ENCODE measurements at regions not wholly inside any gene's neighbourhood (a gene's known extent, or its start where the extent isn't known, plus 50 kb on each side); places are given as distances from the start of the nearest gene placed in this dataset.

GRCh38 chr1:221891708-221892107 lies 149.8 kb upstream of the DUSP10 start:
- POLR2A ChIA-PET: no interaction called here
- H3K4me2 ChIP-seq (ENCODE audit: low read length): no peak overlapping the region

More at GRCh38 chr1:221891708-221892107, 149.8 kb upstream of the DUSP10 start:
- intact Hi-C loops (cut with micrococcal nuclease): no loop called here
- Histone ChIP-seq H2AFZ (ENCODE audit: low read depth, low read length, poor library complexity, severe bottlenecking) (no peak overlapping the region), H3K9me3 (ENCODE audit: control insufficient read depth in 1 of 2, insufficient read depth in 1 of 2, low read depth in 1 of 2, low read length in 2 of 2) (no peaks in the 10 kb centered on the region), H3K9ac (ENCODE audit: low read length) (no peak overlapping the region), H3K36me3 (ENCODE audit: control insufficient read depth in 1 of 2, insufficient read depth in 2 of 2, low read length in 2 of 2) (no peaks in the 10 kb centered on the region), H4K20me1 (ENCODE audit: insufficient read depth) (no peaks in the 10 kb centered on the region), H3K4me3 (replicated peaks in 1 of 2; ENCODE audit: low read depth in 1 of 2, low read length in 2 of 2) (no peak overlapping the region), H3K27me3 (ENCODE audit: insufficient read depth, low read length) (no peaks in the 10 kb centered on the region), H3K9me2 (ENCODE audit: insufficient read depth) (no peaks in the 10 kb centered on the region), H3K4me1 (ENCODE audit: control insufficient read depth in 1 of 2, insufficient read depth in 2 of 2, low read length in 2 of 2) (peaks cover 5 to 12% of the 10 kb centered on the region in 2 experiments; a peak in 3 of 4 replicates), H3K27ac (ENCODE audit: low read depth, low read length) (no peak overlapping the region), H3K79me2 (ENCODE audit: insufficient read depth, low read length) (no peaks in the 10 kb centered on the region)
- ChIA-PET RAD21 (ENCODE audit: low non-redundant PET in 1 of 2, low total read pairs in 2 of 2, uncharacterized antibody in 2 of 2, unreplicated experiment in 2 of 2) (no interaction called here), CTCF (interaction anchor here (0.6 to 1.3 kb wide), 2 partner anchors 309 to 414 kb away, joined by 3 read pairs; no protein-coding TSS in a partner anchor)
- TF ChIP-seq ELF1 (IDR thresholded peaks at IDR 0.05; ENCODE audit: borderline replicate concordance, low read depth): no peak
- TF ChIP-seq POLR2AphosphoS5 (IDR thresholded peaks at IDR 0.05; ENCODE audit: low read depth, low read length): no peak
- TF ChIP-seq EZH2 (IDR thresholded peaks at IDR 0.05): no peak
- TF ChIP-seq CBX3 (IDR thresholded peaks at IDR 0.05; ENCODE audit: low read depth): no peak
- TF ChIP-seq REST (IDR thresholded peaks at IDR 0.05; ENCODE audit: low read depth): no peak
- no peak for TF ChIP-seq CEBPB (IDR thresholded peaks at IDR 0.05; ENCODE audit: low read depth)
- no peak for TF ChIP-seq CTCF (IDR thresholded peaks at IDR 0.05 in 2 of 3, conservative IDR thresholded peaks at IDR 0.05 in 1 of 3; ENCODE audit: borderline replicate concordance in 1 of 3, insufficient read depth in 1 of 3, low read depth in 2 of 3, low read length in 2 of 3)
- no peak for TF ChIP-seq ATF3 (IDR thresholded peaks at IDR 0.05)
- no peak for TF ChIP-seq SP1 (IDR thresholded peaks at IDR 0.05; ENCODE audit: low read depth)
- TF ChIP-seq MAX (IDR thresholded peaks at IDR 0.05): no peak
- no peak for TF ChIP-seq ZNF274 (IDR thresholded peaks at IDR 0.05; ENCODE audit: low read depth, low read length)
- TF ChIP-seq EGR1 (IDR thresholded peaks at IDR 0.05; ENCODE audit: low read depth): no peak
- DNase-seq (ENCODE audit: low read depth, low spot score) (no peak), ATAC-seq (no peak)
- BruUV-seq (replicated peaks): no TSS peak

Data from HCT116 (cell line).